K562 (cell line): ENCODE measurements at regions not wholly inside any gene's neighbourhood (a gene's known extent, or its start where the extent isn't known, plus 50 kb on each side); places are given as distances from the start of the nearest gene placed in this dataset.

ENCODE experiments used
- DPF2 ChIP-seq: fragments of 450-650 bp; IDR thresholded peaks from 2 replicates; pipeline ENCODE4 v1.6.1; 2016
- FOXA1 ChIP-seq: fragments of 450-650 bp; IDR thresholded peaks from 2 replicates; pipeline ENCODE4 v1.6.1; 2016; ENCODE audit warnings: mild to moderate bottlenecking, borderline replicate concordance
- KLF16 ChIP-seq: IDR thresholded peaks from 2 replicates; pipeline ENCODE4 v1.6.1; 2016; ENCODE audit warnings: antibody characterized with exemption
- MECOM ChIP-seq: fragments of 250-450 bp; sonication (Bioruptor Pico); IDR thresholded peaks from 2 replicates; pipeline ENCODE4 v1.8.0; 2022; ENCODE audit warnings: inconsistent platforms
- NCOA4 ChIP-seq: fragments of 450-650 bp; IDR thresholded peaks from 2 replicates; pipeline ENCODE4 v1.6.1; 2018; ENCODE audit warnings: mild to moderate bottlenecking; ENCODE audit not compliant: partially characterized antibody
- PHF20 ChIP-seq: fragments of 450-650 bp; IDR thresholded peaks from 2 replicates; pipeline ENCODE4 v1.6.1; 2018; ENCODE audit not compliant: partially characterized antibody
- RB1 ChIP-seq: fragments of 450-650 bp; IDR thresholded peaks from 2 replicates; pipeline ENCODE4 v1.6.1; 2017; ENCODE audit warnings: low read depth, mild to moderate bottlenecking
- TARDBP ChIP-seq: fragments of 450-650 bp; IDR thresholded peaks from 2 replicates; pipeline ENCODE4 v1.6.1; 2016
- TSHZ1 ChIP-seq: fragments of 250-450 bp; sonication (Bioruptor Pico); IDR thresholded peaks from 2 replicates; pipeline ENCODE4 v1.4.0; 2020; ENCODE audit warnings: mild to moderate bottlenecking, moderate library complexity
- ZNF134 ChIP-seq: fragments of 250-450 bp; sonication (Bioruptor Pico); conservative IDR thresholded peaks from 2 replicates; pipeline ENCODE4 v1.4.0; 2020
- ZNF143 ChIP-seq: sonication (generic); formaldehyde crosslinking; IDR thresholded peaks from 2 replicates; pipeline ENCODE4 v1.9.0; 2022; ENCODE audit warnings: mild to moderate bottlenecking, missing genetic modification reagents
- ZNF212 ChIP-seq: fragments of 450-650 bp; formaldehyde crosslinking; IDR thresholded peaks from 2 replicates; pipeline ENCODE4 v1.4.0; 2020; ENCODE audit warnings: mild to moderate bottlenecking
- ZNF644 ChIP-seq: fragments of 200-800 bp; sonication (Bioruptor generic); IDR thresholded peaks from 2 replicates; pipeline ENCODE4 v1.6.1; 2016; ENCODE audit warnings: low read depth, missing genetic modification characterization, missing compliant biosample characterization

GRCh38 chr6:90413867-90414266 lies 117.2 kb upstream of the BACH2 start (continued):
- TF ChIP-seq NCOA4: peak; percentile 22
- TF ChIP-seq ZNF644: no peak
- TF ChIP-seq MECOM (CRISPR knock-in tag): no peak
- no peak for TF ChIP-seq ZNF212 (CRISPR knock-in tag)
- TF ChIP-seq DPF2: peak; percentile 30; the same call in 1 of the 2 replicates
- TF ChIP-seq FOXA1: no peak
- no peak for TF ChIP-seq ZNF134 (CRISPR knock-in tag)
- no peak for TF ChIP-seq TARDBP
- no peak for TF ChIP-seq ZNF143
- no peak for TF ChIP-seq TSHZ1 (CRISPR knock-in tag)
- peak; percentile 48 for TF ChIP-seq PHF20
- TF ChIP-seq RB1: no peak
- TF ChIP-seq KLF16: no peak
